ENCODE measurements at regions not wholly inside any gene's neighbourhood (a gene's known extent, or its start where the extent isn't known, plus 50 kb on each side); places are given as distances from the start of the nearest gene placed in this dataset.

DNA sequence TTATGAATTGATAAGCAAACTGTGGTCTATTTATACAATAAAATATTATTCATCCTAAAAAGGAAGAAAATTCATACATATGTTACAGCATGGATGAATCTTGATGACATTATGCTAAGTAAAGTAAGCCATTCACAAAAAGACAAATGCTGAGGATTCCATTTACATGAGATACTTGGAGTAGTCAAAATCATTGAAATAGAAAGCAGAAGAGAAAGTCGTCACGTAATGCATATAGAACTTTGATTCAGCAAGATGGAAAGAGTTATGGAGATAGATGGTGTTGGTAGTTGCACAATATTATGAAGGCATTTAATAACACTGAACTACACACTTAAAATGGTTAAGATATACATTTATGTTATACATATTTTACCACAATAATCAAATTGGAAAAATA is 309.7 kb upstream of the KLF6 start:
- Histone ChIP-seq H3K4me3 (ENCODE audit: low read length) (no peak overlapping the region), H3K27me3 (ENCODE audit: control insufficient read depth, insufficient read depth, low read length) (no peaks in the 10 kb centered on the region), H3K9me3 (ENCODE audit: control insufficient read depth, low read length) (no peaks in the 10 kb centered on the region), H3K36me3 (ENCODE audit: control insufficient read depth, insufficient read depth, low read length) (no peaks in the 10 kb centered on the region), H3K4me1 (ENCODE audit: control insufficient read depth, insufficient read depth, low read length) (no peaks in the 10 kb centered on the region), H3K9ac (ENCODE audit: low read length) (no peak overlapping the region)

DNA sequence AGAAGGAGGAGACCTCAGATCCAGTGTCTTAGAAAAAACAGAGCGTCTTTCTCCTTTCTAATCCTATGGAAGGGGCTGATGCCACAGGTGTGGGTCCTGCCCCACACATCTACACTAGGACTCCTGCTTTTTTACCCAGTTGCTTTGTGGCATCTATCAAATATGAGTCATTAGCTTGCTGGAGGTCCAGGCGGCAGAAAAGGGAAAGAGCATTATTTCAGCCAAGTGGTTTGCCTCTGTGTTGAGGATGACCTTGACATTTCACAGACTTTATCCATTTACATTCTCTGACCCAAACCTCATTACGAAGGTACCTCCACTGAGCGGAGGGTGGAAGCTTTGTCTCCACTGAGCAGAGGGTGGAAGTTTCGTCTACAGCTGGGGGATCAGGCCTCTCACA is 308.4 kb upstream of the KLF6 start:
- no peak overlapping the region for H3K9ac ChIP-seq (ENCODE audit: low read length)
- H3K9me3 ChIP-seq (ENCODE audit: control insufficient read depth, low read length): no peaks in the 10 kb centered on the region
- no peaks in the 10 kb centered on the region for H3K4me1 ChIP-seq (ENCODE audit: control insufficient read depth, insufficient read depth, low read length)
- H3K4me3 ChIP-seq (ENCODE audit: low read length): no peak overlapping the region
- no peaks in the 10 kb centered on the region for H3K27me3 ChIP-seq (ENCODE audit: control insufficient read depth, insufficient read depth, low read length)
- no peaks in the 10 kb centered on the region for H3K36me3 ChIP-seq (ENCODE audit: control insufficient read depth, insufficient read depth, low read length)

DNA sequence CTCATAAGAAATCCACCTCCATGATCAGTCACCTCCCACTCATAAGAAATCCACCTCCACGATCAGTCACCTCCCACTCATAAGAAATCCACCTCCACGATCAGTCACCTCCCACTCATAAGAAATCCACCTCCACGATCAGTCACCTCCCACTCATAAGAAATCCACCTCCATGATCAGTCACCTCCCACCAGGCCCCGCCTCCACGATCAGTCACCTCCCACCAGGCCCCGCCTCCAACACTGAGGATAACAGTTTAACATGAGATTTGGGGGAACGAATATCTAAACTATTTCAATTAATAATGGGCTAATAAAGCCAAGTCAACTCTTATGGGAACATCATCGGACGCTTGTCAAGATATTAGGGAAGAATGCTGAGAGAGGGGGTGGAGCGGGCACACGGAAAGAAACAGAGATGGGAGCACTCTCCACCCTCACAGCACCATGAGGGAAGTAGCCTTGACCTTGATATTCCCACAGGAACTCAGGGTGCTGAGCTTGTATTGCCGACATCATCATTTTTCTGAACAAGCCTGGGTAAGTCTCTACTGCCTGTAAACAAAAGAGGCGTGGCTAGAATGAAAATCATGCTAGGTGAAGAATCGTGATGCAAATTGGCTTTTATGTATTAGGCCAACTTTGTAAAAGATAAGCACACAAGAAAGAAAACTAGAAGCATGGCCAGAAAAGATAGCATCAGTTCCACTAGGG is 303.5 kb upstream of the KLF6 start:
- H3K4me3 ChIP-seq (ENCODE audit: low read length): no peak overlapping the region
- H3K9me3 ChIP-seq (ENCODE audit: control insufficient read depth, low read length): no peaks in the 10 kb centered on the region
- no peak overlapping the region for H3K9ac ChIP-seq (ENCODE audit: low read length)
- no peaks in the 10 kb centered on the region for H3K36me3 ChIP-seq (ENCODE audit: control insufficient read depth, insufficient read depth, low read length)
- peaks cover 3% of the 10 kb centered on the region for H3K4me1 ChIP-seq (ENCODE audit: control insufficient read depth, insufficient read depth, low read length)
- H3K27me3 ChIP-seq (ENCODE audit: control insufficient read depth, insufficient read depth, low read length): no peaks in the 10 kb centered on the region

- no peak overlapping the region for H3K9ac ChIP-seq (ENCODE audit: low read length)
- no peak overlapping the region for H3K4me3 ChIP-seq (ENCODE audit: low read length)
- peaks cover 7% of the 10 kb centered on the region for H3K4me1 ChIP-seq (ENCODE audit: control insufficient read depth, insufficient read depth, low read length)
- no peaks in the 10 kb centered on the region for H3K27me3 ChIP-seq (ENCODE audit: control insufficient read depth, insufficient read depth, low read length)
- no peaks in the 10 kb centered on the region for H3K9me3 ChIP-seq (ENCODE audit: control insufficient read depth, low read length)
- no peaks in the 10 kb centered on the region for H3K36me3 ChIP-seq (ENCODE audit: control insufficient read depth, insufficient read depth, low read length)
These were observed 301.3 kb upstream of the KLF6 start for GRCh38 chr10:4086131-4086898.

DNA sequence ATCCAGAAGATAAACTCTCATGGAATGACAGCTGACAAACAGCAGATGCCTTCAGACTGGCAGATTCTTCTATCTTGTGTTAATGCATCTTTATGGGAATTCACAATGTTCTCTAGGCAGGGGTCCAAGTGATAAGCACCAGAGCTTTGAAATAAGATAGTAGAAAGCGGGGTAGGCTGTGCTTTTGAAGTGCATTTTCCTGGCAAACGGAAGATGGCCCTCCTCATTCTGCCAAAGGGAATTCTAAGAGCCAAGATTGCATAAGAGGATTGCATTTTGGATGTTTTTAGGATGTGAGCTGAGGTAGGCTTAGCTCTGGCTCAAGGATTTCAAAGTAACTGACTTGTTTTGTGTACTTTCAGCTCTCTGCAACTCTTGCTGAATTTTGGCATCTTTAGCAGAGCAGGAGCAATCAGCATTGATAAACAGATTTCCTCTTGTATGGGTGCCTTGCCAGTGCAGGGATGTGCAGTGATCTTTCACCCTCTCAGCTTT is 298.5 kb upstream of the KLF6 start:
- H3K4me3 ChIP-seq (ENCODE audit: low read length): no peak overlapping the region
- peaks cover 7% of the 10 kb centered on the region for H3K4me1 ChIP-seq (ENCODE audit: control insufficient read depth, insufficient read depth, low read length)
- H3K9me3 ChIP-seq (ENCODE audit: control insufficient read depth, low read length): no peaks in the 10 kb centered on the region
- H3K27me3 ChIP-seq (ENCODE audit: control insufficient read depth, insufficient read depth, low read length): no peaks in the 10 kb centered on the region
- no peak overlapping the region for H3K9ac ChIP-seq (ENCODE audit: low read length)
- no peaks in the 10 kb centered on the region for H3K36me3 ChIP-seq (ENCODE audit: control insufficient read depth, insufficient read depth, low read length)

DNA sequence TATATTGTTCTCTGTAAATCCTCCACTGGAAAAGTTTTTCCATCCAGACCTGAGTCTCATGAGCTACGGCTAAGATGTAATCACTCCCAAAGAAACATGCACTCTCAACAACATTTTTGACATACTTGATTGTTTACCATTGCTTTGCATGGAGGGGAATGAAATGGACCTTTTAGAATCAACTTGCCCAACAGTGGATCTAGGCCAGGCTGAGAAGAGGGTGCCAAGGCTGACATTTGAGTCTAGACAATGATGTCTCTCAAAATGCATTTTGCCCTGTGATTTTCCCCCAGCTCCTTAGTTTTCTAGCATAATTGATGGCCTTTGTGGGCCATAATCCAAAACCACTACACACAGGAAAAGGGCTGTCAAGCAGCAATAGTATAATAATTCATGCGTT is 297.9 kb upstream of the KLF6 start:
- H3K4me3 ChIP-seq (ENCODE audit: low read length): no peak overlapping the region
- H3K9me3 ChIP-seq (ENCODE audit: control insufficient read depth, low read length): no peaks in the 10 kb centered on the region
- peaks cover 7% of the 10 kb centered on the region for H3K4me1 ChIP-seq (ENCODE audit: control insufficient read depth, insufficient read depth, low read length)
- H3K36me3 ChIP-seq (ENCODE audit: control insufficient read depth, insufficient read depth, low read length): no peaks in the 10 kb centered on the region
- no peaks in the 10 kb centered on the region for H3K27me3 ChIP-seq (ENCODE audit: control insufficient read depth, insufficient read depth, low read length)
- H3K9ac ChIP-seq (ENCODE audit: low read length): no peak overlapping the region

DNA sequence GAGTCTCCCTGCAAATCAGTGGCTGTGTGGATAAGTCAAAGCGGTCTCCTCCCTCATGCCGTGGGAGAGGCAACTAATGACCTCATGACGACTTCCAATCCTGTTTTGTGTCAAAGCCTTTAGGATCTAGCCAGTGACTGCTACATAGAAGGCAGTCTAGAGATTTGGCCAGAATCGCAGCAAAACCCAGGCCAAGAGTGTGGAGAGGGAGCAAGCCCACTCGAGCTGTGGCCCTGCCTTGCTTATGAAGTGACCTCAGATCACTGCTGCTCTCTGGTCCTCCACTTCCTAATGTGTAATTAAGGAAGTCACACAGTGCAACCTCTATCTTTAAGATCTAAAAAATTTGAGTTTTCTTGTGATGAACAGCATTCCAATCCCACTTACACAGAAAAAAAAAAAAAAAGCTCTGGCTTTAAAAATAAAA is 296.7 kb upstream of the KLF6 start:
- Histone ChIP-seq H3K4me3 (ENCODE audit: low read length) (no peak overlapping the region), H3K27me3 (ENCODE audit: control insufficient read depth, insufficient read depth, low read length) (no peaks in the 10 kb centered on the region), H3K4me1 (ENCODE audit: control insufficient read depth, insufficient read depth, low read length) (peaks cover 7% of the 10 kb centered on the region), H3K9me3 (ENCODE audit: control insufficient read depth, low read length) (no peaks in the 10 kb centered on the region), H3K36me3 (ENCODE audit: control insufficient read depth, insufficient read depth, low read length) (no peaks in the 10 kb centered on the region), H3K9ac (ENCODE audit: low read length) (no peak overlapping the region)

DNA sequence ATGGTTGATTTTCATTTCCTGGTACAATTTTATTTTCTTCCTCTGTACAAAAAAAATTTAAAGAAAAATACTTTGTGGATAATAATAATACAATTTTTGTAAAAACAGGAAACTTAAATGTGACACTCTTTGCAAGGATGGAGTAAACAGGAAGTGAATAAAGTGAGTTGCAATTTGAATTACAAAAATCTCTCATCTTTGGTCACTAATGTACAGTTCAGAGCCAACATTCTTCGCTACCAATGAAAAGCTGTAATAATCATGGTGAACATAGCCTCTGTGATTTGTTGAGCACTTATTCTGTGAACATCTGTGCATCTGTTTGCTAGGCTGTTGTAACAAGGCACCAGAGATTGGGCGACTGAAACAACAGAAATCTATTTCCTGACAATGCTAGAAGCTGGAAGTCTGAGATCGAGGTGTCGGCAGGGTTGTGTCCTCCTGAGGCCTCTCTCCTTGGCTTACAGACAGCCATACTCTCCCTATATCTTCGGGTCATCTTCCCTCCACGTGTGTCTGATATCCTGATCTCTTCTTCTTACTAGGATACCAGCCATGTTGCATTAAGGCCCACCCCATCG is 295.3 kb upstream of the KLF6 start:
- H3K36me3 ChIP-seq (ENCODE audit: control insufficient read depth, insufficient read depth, low read length): no peaks in the 10 kb centered on the region
- H3K9ac ChIP-seq (ENCODE audit: low read length): no peak overlapping the region
- H3K27me3 ChIP-seq (ENCODE audit: control insufficient read depth, insufficient read depth, low read length): no peaks in the 10 kb centered on the region
- H3K4me1 ChIP-seq (ENCODE audit: control insufficient read depth, insufficient read depth, low read length): peaks cover 7% of the 10 kb centered on the region
- H3K4me3 ChIP-seq (ENCODE audit: low read length): no peak overlapping the region
- H3K9me3 ChIP-seq (ENCODE audit: control insufficient read depth, low read length): no peaks in the 10 kb centered on the region

GRCh38 chr10:4079803-4080202 is 294.8 kb upstream of the KLF6 start:
- Histone ChIP-seq H3K9ac (ENCODE audit: low read length) (no peak overlapping the region), H3K9me3 (ENCODE audit: control insufficient read depth, low read length) (no peaks in the 10 kb centered on the region), H3K4me1 (ENCODE audit: control insufficient read depth, insufficient read depth, low read length) (peaks cover 7% of the 10 kb centered on the region), H3K27me3 (ENCODE audit: control insufficient read depth, insufficient read depth, low read length) (no peaks in the 10 kb centered on the region), H3K36me3 (ENCODE audit: control insufficient read depth, insufficient read depth, low read length) (no peaks in the 10 kb centered on the region), H3K4me3 (ENCODE audit: low read length) (no peak overlapping the region)

DNA sequence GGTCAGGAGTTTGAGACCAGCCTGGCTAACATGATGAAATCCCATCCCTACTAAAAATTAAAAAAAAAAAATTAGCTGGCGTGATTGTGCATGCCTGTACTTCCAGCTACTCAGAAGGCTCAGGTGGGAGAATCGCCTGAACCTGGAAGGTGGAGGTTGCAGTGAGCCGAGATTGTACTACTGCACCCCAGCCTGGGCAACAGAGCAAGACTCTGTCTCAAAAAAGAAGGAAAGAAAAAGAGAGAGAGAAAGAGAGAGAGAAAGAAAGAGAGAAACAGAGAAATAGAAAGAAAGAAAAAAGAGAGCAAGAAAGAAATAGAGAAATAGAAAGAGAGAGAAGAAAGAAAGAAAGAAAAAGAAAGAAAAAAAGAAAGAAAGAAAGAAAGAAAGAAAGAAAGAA is 292.8 kb upstream of the KLF6 start:
- Histone ChIP-seq H3K36me3 (ENCODE audit: control insufficient read depth, insufficient read depth, low read length) (no peaks in the 10 kb centered on the region), H3K27me3 (ENCODE audit: control insufficient read depth, insufficient read depth, low read length) (no peaks in the 10 kb centered on the region), H3K4me1 (ENCODE audit: control insufficient read depth, insufficient read depth, low read length) (no peaks in the 10 kb centered on the region), H3K9ac (ENCODE audit: low read length) (no peak overlapping the region), H3K4me3 (ENCODE audit: low read length) (no peak overlapping the region), H3K9me3 (ENCODE audit: control insufficient read depth, low read length) (no peaks in the 10 kb centered on the region)

DNA sequence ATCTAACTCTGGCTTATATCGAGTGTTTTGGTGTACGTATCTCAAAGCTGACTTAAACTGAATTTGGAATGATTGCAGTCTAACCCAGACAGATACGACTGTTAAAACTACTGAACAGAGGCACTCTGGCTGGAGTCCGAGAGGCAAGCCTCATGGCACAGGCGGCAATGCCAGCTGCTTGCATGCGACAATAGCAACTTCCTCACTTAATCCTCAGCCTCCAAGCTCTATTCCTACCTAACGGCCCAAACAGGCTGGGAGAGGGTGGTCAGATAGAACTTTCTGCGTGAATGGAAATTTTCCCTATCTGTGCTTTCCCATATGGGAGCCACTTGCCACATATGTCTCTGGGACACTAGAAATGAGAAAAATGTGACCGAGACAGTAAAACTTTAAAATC is 292.0 kb upstream of the KLF6 start:
- Histone ChIP-seq H3K36me3 (ENCODE audit: control insufficient read depth, insufficient read depth, low read length) (no peaks in the 10 kb centered on the region), H3K9ac (ENCODE audit: low read length) (no peak overlapping the region), H3K4me3 (ENCODE audit: low read length) (no peak overlapping the region), H3K27me3 (ENCODE audit: control insufficient read depth, insufficient read depth, low read length) (no peaks in the 10 kb centered on the region), H3K9me3 (ENCODE audit: control insufficient read depth, low read length) (no peaks in the 10 kb centered on the region), H3K4me1 (ENCODE audit: control insufficient read depth, insufficient read depth, low read length) (no peaks in the 10 kb centered on the region)

- no peaks in the 10 kb centered on the region for H3K27me3 ChIP-seq (ENCODE audit: control insufficient read depth, insufficient read depth, low read length)
- H3K9ac ChIP-seq (ENCODE audit: low read length): no peak overlapping the region
- no peaks in the 10 kb centered on the region for H3K36me3 ChIP-seq (ENCODE audit: control insufficient read depth, insufficient read depth, low read length)
- H3K4me3 ChIP-seq (ENCODE audit: low read length): no peak overlapping the region
- H3K4me1 ChIP-seq (ENCODE audit: control insufficient read depth, insufficient read depth, low read length): no peaks in the 10 kb centered on the region
- no peaks in the 10 kb centered on the region for H3K9me3 ChIP-seq (ENCODE audit: control insufficient read depth, low read length)
These were observed 290.4 kb upstream of the KLF6 start for GRCh38 chr10:4075443-4075842.
